Liver (tissue), 3 donors: ENCODE measurements at regions not wholly inside any gene's neighbourhood (a gene's known extent, or its start where the extent isn't known, plus 50 kb on each side); places are given as distances from the start of the nearest gene placed in this dataset.

ENCODE experiments used
- ATF3 ChIP-seq: IDR thresholded peaks from 2 replicates; pipeline ENCODE4 v1.6.1; 2016; ENCODE audit warnings: antibody characterized with exemption
- CTCF ChIP-seq: fragments of 150-350 bp; IDR thresholded peaks from 2 replicates; pipeline ENCODE4 v1.5.1; 2017; ENCODE audit warnings: improper control_type of control experiment, low read depth, low read length; ENCODE audit not compliant: missing input control
- GABPA ChIP-seq, 2 donors: IDR thresholded peaks in 1 of 2; conservative IDR thresholded peaks in 1 of 2; 2 replicates each; pipeline ENCODE4 v1.6.1; 2016; ENCODE audit warnings: antibody characterized with exemption in 2 of 2, mild to moderate bottlenecking in 1 of 2, moderate library complexity in 1 of 2
- MAX ChIP-seq: IDR thresholded peaks from 2 replicates; pipeline ENCODE4 v1.6.1; 2016; ENCODE audit warnings: antibody characterized with exemption
- donor health status: healthy.
- donor health status: healthy.

GRCh38 chr6:14321992-14322772 is 204.6 kb downstream of the CD83 start:
- TF ChIP-seq CTCF (no peak), ATF3 (no peak), MAX (no peak), GABPA (IDR thresholded peaks at IDR 0.05 in 1 of 2, conservative IDR thresholded peaks at IDR 0.05 in 1 of 2) (no peak)
